Stimulated activated CD4-positive, alpha-beta T cell treated with anti-CD3 and anti-CD28 coated beads, Interleukin-12 subunit alpha, Interleukin-12 subunit beta, amount 100 ng/mL, for 48 hours (primary cell): ENCODE measurements at regions not wholly inside any gene's neighbourhood (a gene's known extent, or its start where the extent isn't known, plus 50 kb on each side); places are given as distances from the start of the nearest gene placed in this dataset.

ENCODE experiments used
- DNase-seq, 3 donors: peaks; one replicate each; pipeline ENCODE4 v3.0.0-alpha.2; 2020; ENCODE audit warnings: low read depth in 2 of 3, low spot score in 1 of 3

DNA sequence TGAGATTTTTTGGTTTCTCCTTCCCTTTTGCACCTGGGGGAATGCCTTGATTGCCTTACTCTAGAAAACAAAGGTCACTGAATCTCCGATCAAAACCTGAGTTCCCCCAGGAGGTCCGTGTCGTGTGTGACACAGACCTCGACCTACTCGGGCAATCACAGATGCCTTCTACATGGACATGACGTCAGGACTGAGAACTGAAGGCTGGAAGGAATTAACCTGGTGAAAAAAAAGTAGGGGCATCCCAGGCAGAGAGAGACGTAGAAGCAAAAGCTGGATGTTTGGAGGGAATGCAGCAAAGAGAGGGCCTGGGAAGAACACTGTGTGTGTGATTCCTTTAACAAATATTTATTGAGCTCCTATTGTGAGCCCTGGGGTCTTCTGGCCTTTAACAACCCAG is 178.0 kb downstream of the PRDM2 start:
- no peak for DNase-seq

DNA sequence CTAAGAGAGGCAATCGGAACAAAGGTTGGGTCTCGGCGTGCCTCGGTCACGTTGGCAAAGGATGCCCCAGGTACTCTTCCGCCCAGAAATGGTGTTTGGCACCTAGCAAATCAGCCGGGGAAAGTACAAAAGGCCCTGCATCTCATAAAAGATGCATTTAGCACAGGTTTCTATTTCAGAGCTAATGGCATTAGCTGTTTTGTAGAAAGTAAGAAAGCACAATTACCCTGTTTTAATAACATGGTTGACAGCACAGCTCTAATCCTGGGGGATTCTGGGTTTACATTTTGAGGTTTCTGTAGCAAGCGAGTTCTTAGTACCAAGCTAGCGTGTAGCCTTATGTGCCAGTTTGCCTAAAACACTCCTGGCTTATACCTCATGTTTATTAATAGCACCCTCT is 178.5 kb downstream of the PRDM2 start:
- DNase-seq, result no peak

- no peak for DNase-seq
These were observed 181.5 kb downstream of the PRDM2 start for GRCh38 chr1:13881385-13882088.

DNA sequence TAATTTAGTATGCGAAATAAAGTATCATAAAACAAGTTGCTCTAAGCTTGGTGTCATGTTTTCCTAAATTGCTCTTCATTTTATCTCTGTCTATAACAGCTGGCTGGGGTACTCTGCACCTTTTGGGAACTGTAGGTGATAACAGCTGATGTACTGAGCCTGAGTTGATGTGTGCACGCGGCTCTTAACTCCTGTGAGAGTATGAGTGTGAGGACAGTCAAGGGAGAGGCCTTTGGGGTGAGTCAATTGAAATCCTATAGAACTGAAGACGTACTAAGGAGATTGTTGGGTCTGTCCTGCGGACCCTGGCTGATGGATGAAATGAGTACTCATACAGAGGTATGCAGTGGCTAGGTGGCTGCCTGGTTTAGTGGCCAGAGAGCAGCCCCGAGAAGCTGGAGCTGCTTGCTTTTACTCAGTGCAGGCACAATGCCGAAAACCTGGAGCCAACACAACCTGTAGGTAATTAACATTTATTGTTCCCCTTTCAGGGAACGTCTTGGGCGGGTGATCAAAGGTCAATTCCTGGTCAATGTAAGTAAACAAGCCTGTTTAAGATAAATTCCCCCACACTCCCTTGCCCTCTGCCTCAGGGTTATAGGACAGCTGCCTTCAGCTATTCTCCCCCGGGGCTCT is 188.5 kb downstream of the PRDM2 start:
- no peak for DNase-seq

GRCh38 chr1:13889495-13889894 is 189.5 kb downstream of the PRDM2 start:
- DNase-seq, result no peak

GRCh38 chr1:13890766-13891165 is 190.8 kb downstream of the PRDM2 start:
- no peak for DNase-seq

- DNase-seq, result no peak
These were observed 192.2 kb downstream of the PRDM2 start for GRCh38 chr1:13892198-13892597.

DNA sequence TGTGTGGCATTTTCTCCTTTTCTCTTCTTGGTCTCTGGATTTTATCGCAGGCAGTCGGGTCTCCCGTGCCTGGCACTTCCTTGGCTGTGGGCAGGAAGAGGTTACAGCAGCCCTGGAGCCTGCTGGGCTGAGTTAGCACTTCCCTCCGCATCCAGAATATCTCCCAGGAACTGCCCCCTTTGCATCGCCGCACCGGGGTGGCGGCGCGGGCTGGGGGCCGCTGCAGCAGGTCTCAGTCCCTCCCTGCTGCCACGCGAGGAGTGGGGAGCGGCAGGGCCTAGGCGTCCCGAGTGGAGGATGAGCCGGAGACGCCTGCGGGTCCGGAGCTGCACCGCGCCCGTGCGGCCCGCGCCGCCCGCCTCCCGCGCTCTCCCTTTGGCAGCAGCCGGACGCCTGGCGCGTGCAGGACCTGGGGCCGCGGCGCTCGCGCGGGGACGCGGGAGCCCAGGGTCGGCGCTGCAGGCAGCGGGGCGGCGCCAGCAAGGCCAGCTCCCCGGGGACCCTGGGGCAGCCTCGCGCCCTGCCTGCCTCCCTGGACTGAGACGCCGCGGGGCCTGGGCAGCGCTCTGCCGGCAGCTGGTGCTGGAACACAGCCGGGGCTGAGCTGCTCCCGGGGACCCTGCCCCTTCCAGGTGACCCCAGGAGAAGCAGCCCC is 192.8 kb downstream of the PRDM2 start:
- DNase-seq, result no peak

GRCh38 chr1:13893409-13893821 is 193.4 kb downstream of the PRDM2 start:
- DNase-seq, result no peak

GRCh38 chr1:13896932-13897331 is 196.9 kb downstream of the PRDM2 start:
- DNase-seq, result no peak

- DNase-seq, result no peak
These were observed 198.4 kb downstream of the PRDM2 start for GRCh38 chr1:13898406-13898805.

DNA sequence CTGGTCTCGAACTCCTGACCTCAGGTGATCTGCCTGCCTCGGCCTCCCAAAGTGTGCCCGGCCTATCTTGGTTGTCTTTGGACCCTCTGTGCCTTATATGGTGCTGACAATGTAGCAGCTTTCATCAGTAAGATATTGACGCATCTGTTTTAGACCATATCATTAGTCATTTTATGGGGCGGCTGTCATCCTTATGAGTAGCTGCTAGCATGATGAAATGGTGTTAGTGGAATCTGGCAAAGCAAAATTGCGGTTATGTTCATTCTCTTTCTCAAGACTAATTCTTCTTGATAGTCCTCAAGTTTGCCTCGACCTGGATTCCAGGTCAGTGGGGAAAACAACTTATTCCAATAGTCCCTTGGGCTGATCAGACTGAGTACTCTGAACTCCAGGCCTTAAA is 199.9 kb downstream of the PRDM2 start:
- DNase-seq, result no peak

DNA sequence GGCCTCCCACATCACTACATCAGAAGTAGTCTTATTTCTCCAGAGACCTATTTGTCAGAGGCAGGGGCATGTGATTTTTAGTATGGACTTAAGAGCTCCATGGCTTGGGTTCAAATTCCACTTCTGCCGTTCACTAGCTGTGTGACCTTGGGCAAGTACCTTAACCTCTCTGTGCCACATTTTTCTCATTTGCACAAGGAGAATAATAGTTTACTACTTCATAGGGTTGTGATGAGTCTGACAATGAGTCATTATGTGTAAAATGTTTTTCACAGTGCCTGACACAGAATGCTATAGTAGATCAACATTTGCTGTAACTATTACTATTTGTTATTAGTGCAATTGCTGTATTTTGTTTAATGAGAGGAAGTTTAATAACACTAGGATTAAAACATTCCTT is 200.6 kb downstream of the PRDM2 start:
- DNase-seq, result no peak

GRCh38 chr1:13901039-13901438 is 201.1 kb downstream of the PRDM2 start:
- no peak for DNase-seq

DNA sequence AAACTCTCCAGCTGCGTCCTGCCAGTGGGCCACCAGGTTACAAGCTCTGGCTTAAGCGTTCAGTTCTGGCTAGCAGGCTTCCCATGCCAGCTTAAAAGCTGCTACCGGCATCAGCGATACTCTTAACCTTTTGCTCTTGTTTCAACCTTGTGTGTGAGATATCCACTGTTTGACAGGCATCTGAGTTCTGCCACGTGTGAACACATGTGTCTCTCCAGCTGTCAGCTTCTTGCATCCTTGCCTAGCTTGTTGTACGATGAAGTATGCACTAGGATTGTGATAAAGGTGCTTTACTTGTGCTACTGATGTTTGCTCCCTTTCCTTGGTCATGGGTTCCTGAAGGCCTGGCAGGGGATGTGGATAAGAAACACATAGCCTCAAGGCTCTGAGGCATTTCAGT is 201.6 kb downstream of the PRDM2 start:
- DNase-seq, result no peak

GRCh38 chr1:13908128-13908527 is 208.1 kb downstream of the PRDM2 start:
- DNase-seq, result no peak

DNA sequence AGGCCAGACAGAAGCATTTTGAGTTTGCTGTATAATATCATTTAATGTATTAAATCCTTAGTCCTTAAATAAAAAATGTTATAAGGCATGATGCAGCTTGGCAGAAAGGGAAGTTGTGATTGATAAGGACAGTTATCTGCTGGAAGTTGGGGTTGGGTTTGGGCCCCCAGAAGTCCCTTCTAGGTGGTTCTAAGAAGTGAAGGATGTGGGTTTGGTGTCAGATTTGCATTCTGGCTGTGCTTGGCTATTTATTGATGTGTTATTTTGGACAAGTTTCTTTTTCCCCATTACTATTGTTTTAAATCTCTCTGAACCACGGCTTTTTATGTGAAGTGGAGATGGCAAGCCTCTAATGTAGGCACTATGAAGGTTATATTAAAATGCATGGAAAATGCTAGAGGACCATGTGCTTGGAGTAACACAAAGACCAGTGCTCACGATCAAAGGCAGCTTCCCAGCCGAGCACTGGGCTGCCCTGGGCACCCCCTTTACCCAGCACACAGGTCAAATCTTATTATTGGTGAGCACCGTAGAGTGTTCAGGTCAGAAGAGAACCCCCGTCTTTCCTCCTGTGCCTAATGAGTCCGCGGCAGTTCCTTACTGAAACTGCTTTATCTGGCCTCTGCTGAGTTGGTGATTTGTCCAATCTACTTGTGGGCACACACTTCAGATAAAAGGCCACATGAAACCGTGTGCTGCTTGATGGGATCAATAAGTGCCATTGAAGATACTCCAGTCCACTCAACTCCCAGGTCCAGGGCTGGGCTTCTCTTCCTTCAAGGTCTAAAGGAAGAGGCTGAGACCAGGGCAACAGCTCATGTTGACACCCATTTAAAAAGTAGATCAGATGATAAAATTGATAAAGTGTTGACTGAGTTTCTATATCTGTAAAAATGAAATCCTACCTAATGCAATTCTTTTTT is 212.0 kb downstream of the PRDM2 start:
- DNase-seq, result no peak

DNA sequence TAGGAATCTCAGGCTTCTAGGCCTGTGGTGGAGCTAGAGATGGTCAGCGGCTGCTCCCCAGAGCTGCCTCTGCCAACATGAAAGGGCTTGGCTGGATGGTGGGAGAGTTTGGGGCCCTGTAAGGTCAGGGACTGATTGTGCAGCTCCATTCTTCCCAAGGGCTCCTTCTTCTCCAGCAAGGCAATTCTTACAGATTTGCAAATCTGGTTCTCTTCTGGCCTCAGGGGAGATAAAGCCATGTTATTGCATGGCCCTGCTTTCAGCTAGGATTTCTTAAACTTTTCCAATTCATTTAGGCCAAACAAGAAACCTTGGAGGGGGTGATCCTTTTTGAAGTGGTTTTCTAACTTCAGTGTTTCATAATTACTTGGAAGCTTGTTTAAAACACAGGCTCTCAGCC is 213.4 kb downstream of the PRDM2 start:
- DNase-seq, result no peak

- no peak for DNase-seq
These were observed 216.5 kb downstream of the PRDM2 start for GRCh38 chr1:13916530-13916929.

GRCh38 chr1:13917607-13918006 is 217.6 kb downstream of the PRDM2 start:
- no peak for DNase-seq

DNA sequence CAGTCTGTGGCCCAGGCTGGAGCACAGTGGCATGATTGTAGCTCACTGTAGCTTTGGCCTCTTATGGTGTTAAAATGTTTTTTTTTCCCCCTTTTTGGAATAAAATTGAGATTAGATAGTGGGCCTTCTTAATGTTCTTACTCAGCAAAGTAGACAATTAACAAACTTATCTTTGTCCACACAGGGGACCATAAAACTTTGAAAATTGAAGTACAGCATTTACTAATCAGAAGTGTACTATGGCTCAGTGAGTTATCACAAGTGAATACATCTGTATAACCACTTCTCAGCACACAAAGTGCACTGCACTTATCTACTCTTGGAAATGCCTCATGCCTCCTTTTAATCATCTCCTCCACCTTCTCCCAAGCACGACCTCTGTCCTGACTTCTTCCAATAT is 218.9 kb downstream of the PRDM2 start:
- no peak for DNase-seq

DNA sequence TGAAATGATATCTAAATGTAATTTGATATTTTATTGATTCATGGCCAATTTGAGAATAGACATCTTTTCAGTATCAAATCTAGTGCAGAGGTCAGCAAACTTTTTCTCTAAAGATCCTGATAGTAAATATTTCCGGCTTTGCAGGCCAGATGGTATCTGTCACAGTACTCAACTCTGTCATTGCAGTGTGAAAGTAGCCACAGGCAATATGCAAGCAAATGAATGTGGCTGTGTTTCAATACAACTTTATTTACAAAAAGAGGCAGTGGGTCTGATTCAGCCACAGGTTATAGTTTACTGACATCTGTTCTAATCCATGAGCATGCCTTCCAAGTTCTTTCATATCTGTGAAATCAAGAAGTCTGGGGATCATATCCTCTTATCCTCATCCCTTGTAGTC is 221.2 kb downstream of the PRDM2 start:
- no peak for DNase-seq
